Upper lobe of left lung (tissue), 4 donors: ENCODE measurements at regions not wholly inside any gene's neighbourhood (a gene's known extent, or its start where the extent isn't known, plus 50 kb on each side); places are given as distances from the start of the nearest gene placed in this dataset.

Experiments
- CTCF ChIP-seq, 6 experiments: fragments of 450-650 bp in 4 of 6; fragments of 200-600 bp in 2 of 6; sonication (generic) in 2 of 6; IDR thresholded peaks; one replicate each; pipeline ENCODE4 v1.5.1; 2016 to 2019; ENCODE audit warnings: antibody characterized with exemption in 6 of 6
- POLR2A ChIP-seq, 4 donors: fragments of 450-650 bp; IDR thresholded peaks; one replicate each; pipeline ENCODE4 v1.5.1; 2016 to 2017; ENCODE audit warnings: antibody characterized with exemption in 4 of 4, mild to moderate bottlenecking in 2 of 4

DNA sequence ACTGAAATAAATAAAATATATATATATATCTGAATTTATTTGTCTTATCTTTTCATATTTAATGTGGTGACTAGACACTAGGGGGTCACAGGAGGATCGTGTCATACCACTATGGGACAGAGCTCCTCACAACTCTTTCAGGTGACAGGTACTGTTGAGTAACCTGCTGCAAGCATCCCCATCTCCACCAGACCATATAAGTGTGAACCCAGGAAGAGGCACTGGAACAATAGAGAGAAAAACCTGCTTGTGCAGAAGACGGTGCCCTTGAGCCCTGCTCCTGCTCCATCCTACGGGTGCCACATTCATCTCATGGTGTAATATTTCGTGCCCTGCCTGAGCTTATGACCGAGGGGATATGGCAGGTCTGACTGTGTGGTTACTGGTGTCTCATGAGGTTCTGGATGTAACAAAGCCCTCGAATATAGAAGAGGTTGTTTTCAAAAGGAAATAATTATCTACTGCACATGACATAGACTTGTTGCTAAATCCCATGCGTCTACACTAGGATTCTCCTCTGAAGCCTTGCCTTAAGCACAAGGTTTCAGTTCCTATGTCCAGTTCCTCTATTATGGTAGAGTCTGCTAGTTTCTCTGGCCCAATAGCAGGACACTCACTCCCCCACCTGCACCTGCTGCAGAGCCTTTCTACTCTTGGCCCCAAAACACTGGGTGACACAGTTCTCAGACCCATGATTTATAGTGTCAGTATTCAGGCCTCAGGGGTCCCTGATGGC, 70.4 kb downstream of the GGTLC2 start:
- TF ChIP-seq CTCF (IDR thresholded peaks at IDR 0.05) = no peak
- TF ChIP-seq POLR2A (IDR thresholded peaks at IDR 0.05) = no peak
